Left renal cortex interstitium (tissue), 4 donors: ENCODE measurements at regions not wholly inside any gene's neighbourhood (a gene's known extent, or its start where the extent isn't known, plus 50 kb on each side); places are given as distances from the start of the nearest gene placed in this dataset.

ENCODE experiments used
- DNase-seq, 4 donors: peaks; one replicate each; pipeline ENCODE4 v3.0.0-alpha.2; 2013; ENCODE audit warnings: low read depth in 4 of 4, low spot score in 2 of 4, missing footprints in 1 of 4

DNA sequence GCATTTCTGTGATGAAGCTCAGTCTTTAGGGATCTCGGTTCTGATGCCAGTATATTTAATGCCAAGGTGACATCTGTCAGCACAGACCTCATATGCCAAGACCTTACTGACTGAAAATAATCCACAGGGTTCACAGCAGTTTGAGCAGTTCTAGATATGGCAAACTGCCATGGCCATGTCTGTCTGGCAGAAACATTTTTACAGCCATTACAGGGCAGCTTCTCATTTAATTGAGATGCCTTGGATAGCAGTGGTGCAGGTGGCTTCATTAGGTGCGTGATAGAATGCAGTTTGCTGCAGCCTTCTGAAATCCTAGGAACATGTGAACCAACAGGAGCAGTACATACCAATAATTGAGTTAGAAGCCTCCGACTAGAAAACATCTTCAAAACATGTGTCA lies 510.6 kb downstream of the XIRP2 start:
- no peak for DNase-seq

DNA sequence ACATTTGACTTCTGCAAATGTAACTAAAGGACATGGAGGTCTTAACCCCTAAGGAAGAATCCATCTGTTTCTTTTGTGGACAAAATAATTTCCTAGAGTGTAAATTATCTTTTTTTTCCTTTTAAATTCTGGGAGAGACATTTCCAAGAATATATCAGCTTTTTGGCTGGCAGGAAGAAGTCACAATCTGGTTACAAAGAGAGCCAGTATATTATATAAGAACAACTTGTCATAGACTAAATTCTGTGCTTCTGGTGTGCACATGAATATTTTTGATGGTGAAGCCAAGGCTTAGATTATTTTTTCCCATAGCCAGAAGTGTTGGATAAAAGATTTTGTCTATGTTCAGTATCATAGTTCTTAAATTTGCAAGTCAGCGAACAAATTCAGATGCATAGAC lies 500.6 kb downstream of the XIRP2 start:
- no peak for DNase-seq

DNA sequence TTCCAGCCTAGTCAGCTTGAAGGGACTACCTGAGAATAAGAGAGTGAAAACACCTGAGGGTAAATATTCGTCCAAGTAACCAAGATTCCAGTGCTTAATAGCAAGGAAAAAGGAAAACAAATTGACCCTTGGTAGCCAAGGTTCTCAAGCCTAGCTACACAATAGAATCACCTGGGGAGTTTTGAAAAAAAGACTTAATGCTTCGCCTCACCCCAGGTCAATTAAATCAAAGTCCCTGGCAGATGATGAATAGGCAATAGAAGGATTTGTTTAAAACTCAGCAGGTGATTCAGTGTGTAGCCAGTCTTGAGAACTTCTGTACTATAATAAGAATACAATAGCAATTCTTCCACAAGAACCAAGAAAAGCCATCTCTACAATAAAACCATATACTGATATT lies 500.2 kb downstream of the XIRP2 start:
- DNase-seq: no peak

DNA sequence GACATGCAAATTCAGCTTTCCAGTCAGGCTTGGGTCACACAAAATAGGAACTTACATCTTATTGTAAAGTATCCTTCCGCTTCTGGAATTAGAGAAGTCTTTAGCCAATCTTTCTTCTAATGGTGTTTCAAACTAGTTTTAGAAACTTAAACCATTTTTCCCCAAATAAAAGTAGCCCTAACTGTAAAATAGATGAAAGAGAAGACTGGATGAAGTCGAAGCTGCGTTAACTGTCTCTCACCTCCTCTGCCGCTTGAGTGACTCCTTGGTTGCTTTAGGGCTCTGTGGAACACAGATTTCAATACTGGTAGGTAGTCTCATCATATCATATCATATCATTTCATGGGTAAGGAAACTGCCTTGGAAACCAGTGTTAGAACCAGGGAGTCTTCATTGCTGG lies 498.4 kb downstream of the XIRP2 start:
- no peak for DNase-seq

DNA sequence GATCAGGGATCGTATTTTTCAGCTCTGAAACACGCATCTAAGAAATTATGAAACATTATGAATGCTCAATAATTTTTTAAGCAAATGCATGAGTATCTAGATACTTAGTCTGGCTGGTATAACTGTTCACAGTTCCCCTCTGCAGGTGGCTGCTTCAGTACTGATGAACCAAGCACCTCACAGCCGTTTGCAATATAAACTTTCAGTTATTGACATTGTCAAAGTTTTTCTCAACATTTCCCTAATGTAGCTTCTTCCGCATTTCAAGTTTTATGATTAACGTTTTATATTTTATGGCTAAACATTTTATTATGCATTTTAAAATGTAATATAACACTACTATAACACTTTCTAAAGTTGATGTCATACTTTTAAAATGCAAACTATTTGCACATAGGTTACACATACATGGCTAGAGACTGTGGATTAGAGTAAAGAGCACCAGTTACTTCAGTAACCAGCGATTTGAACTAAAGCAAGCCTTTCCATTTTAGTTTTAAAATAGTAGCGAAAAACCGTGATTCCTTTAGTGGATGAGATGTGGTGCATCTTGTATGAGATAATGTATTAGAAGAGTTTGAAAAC lies 495.4 kb downstream of the XIRP2 start:
- no peak for DNase-seq

DNA sequence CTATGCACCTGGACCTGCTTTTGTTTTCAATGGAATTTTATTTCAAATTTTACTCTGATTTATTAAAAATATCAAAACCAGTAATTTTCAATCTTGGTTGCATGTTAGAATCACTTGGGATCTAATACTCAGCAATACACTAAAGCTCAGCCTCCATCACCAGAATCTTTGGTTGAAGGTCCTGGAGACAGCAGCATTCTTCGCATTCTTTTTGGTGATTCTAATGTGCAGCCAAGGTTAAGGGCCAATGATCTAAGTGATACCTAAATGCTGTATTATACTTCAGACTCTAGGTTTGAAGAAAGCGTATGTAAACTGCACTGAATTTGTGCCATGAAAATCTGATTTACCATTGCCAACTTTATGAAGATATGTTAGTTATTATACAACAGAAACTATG lies 493.1 kb downstream of the XIRP2 start:
- no peak for DNase-seq

DNA sequence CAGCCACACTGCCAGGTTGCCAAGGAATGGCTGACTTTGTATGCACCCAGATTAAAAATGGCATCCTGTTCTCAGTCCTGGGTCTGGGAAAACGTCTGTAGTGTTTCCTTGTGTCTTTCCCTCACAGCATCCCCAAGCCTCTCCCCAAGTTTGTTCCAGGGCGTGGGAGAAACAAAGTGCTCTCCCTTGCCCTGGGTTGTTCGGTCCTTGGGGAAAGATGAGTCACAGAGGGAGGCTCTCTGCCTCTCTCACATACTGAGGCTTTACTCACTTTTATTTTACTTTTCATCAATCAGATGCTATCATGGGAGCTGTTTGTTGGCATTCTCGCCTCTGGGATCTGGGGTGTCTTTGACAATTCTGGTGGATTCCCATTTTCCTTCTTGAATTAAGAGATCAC lies 492.3 kb downstream of the XIRP2 start:
- no peak for DNase-seq

DNA sequence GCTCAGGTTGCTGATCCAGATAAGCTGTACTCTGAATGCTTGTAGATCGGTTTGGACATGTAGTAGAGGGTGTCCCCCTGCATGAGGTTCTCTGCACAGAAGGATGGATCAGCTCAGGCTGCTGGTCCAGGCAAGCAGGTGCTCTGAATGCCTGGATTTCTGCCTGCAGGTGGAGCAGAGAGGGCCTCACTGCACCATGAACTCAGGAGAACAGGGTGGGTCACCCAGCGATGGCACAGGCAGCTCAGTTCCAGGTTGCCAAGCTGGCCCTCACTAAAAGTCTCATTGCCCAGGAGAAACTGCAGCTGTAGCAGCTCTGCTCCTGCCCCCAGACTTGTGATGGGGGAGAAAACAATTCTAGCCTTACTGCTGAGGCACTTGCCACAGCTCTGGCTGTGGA lies 491.8 kb downstream of the XIRP2 start:
- no peak for DNase-seq

DNA sequence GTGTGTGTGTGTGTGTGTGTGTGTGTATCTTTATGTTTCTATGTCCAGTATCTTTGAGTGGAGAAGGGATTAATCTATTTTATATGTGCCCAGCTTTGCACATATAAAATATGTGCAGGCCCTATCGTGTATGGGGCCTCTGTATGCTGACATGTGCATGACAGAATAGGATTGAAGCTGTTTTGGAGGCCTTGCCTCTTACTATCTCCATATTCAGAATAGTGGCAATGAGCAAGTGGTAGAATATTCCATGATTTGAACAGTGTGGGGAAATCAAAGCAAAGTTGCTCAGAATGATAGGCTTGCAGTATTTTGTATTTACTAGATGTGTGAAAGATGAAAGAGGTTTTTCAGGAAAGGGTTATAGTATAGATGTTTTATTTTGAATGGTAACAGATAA lies 480.8 kb downstream of the XIRP2 start:
- DNase-seq: no peak

DNA sequence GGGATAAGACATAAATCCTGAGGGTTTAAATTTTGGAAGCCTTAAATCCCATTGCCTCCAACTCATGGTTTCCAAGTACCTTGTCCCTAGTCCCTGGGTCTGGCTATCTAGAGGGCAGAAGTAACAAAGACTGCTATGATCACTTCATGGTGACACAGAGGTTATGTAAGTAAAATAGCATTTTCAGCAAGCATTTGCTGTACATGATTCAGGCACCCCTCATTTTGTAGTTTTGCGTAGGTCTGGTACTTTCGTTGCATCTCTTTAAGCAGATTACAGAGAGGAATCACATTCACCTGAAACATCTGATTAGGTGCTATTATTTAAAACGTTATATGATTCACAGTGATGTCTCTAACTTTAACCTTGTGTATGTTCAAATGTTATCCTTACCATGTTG lies 480.1 kb downstream of the XIRP2 start:
- no peak for DNase-seq

DNA sequence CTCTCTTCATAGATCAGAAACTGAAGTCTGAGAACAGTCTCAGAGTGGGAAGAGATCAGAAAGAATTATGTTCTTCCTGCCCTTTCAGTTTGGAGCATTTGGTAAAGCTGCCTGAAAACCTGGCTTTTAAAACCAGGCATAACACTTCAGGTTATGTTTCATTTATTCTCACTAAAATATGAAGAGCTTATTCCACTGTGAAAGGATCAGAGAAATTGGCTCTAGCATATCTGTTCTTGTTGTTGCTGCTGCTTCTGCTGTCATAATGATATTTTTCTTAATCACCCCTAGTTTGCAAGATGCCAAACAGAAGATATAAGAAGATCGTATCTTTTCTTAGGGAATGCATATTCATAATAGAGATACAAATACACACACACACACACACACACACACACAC lies 476.9 kb downstream of the XIRP2 start:
- no peak for DNase-seq

DNA sequence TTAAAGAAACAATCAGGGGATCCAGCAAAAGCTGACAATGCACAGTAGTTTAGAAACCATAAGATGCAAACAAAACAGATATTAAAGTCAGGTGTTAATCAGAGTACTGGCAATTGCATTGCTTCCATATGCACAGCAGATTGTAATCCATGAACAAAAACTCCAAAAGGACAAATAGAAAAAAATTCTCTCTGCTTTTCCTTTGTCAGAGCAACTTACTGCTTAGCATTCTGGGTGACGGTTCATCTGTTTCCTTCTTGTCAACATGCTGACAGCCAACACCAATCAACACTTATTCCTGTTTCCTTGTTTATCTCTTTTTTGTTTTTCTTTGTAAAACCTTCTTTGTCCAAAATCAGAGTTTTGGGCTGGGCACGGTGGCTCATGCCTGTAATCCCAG lies 473.1 kb downstream of the XIRP2 start:
- DNase-seq: no peak

DNA sequence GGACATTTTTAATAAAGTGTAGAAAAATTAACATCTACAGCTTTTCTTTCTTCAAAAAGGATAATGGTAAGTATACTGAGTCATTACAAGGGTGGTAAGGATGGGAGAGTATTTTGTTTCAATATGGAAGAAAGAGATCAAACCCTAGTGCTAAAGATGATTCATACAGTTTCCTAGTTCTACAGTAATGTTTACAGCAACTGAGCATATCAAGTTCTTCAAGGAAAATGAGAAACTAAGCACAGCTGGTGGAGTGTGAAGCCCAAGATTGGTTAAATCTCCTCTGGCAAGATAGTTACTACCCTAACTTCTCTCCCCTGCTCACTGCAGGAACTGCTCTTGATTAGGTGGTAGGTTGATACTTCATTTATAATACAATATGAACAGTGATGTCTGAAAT lies 467.5 kb downstream of the XIRP2 start:
- no peak for DNase-seq

DNA sequence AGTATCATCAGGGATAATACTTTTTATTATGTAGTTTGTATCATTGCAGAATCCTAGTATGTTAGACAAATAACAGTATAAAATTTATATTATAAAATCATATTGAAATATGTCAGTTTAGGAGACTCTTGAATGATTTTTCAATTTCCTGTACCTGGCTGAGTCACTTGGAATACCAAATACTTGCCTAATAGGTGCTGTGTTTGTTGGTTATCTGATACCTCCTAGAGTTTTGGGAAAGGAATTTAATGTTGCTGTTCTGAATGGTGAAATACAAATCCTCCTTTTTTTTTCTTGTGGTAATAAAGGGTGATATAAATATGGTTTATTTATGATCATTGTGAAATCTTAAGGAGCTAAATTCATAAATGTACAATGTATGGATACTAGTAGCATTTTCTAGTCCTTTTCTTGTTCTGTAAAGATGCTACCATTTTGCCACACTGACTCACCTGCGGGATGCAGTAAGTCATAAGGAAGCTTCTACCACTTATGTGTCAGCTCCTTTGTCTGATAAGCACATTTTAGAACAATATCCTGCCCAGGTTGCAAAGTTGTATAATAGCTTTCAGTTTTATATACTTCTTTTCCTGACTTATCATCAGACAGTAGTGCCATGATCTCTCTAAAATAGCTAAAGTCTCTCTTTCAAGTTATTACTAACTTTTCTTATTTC lies 465.5 kb downstream of the XIRP2 start:
- no peak for DNase-seq

DNA sequence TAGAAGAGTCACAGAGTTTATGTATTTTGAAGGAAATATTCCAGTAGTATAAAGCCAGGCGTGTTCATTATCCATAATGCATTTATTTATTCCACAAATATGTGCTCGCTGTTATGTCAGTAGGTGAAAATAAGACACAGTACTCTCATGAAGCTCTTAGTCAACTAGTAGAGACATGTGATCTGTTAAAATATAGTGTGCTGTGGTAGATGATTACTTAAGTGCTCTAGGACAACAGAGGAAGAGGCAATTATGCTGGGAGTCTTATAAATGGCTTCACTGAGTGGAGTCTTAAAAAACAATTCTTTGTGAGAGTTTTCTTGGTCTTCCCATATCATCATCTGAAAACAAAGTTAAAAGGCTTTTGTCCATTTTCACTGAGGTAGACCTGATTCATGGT lies 457.3 kb downstream of the XIRP2 start:
- no peak for DNase-seq

DNA sequence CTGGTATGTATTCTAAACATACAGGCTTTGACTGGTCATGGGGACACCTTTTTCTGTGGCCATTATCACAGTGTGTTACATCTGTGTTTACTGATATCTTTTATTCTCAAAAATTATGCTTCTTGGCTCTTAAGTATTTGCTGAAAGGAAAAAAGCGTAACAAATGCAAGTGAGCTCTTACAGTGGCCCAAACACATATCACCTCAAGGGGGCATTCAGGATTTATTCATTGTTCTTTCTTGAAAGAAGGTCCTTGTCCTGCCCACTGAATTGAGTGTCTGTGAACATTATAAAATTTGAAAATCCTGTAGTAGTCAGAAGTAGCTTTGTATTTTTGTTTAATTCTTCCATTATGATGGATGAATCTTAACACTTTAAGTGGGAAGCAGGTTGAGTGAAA lies 454.5 kb downstream of the XIRP2 start:
- no peak for DNase-seq

DNA sequence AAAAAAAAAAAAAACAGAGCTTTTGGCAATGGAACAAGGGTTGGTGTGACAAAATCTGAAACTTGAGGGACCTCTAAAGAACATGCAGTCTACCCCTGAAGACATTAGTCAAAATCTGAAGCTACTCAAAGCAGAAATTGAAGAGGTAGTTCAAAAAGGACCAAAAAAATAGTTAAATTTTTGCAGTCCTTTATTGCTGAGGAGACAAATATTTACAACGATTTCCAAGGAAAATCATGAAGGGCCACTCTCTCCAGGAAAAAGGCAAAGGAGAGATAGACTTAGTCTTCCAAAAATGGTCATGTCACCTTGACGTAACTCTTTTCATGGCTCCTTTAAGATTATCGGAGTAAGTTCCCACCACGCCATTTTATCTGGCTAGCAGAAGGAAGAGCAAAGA lies 452.0 kb downstream of the XIRP2 start:
- DNase-seq: no peak

DNA sequence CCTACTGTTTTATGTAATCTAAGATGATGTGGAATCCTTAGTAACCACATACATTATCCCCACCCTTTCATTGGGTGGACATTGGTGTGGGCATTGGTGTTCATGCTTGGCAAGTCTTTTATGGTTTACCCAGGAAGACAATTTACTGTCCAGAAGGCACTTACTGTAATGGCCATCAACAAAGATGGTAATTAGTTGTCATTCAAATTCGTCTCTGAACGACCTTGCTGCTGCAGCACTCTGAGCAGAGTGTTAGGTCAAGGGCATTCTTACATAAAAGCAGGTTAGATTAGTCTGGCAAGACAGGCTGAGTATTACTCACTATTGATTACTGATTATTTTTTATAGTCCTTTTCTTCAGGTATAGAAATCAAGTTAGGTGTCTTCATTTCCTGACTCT lies 447.9 kb downstream of the XIRP2 start:
- DNase-seq: no peak

DNA sequence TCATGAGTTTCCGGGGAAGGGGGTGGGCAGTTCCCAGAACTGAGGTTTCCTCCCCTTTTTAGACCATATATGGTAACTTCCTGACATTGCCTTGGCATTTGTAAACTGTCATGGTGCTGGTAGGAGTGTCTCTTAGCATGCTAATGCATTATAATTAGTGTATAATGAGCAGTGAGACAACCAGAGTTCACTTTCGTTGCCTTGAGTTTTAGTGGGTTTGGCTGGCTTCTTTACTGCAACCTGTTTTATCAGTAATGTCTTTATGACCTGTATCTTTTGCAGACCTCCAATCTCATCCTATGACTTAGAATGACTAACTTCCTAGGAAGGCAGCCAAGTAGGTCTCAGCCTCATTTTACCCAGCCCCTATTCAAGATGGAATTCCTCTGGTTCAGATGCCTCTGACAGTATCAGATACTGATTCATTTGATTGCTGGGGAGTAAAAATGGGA lies 447.3 kb downstream of the XIRP2 start:
- no peak for DNase-seq

DNA sequence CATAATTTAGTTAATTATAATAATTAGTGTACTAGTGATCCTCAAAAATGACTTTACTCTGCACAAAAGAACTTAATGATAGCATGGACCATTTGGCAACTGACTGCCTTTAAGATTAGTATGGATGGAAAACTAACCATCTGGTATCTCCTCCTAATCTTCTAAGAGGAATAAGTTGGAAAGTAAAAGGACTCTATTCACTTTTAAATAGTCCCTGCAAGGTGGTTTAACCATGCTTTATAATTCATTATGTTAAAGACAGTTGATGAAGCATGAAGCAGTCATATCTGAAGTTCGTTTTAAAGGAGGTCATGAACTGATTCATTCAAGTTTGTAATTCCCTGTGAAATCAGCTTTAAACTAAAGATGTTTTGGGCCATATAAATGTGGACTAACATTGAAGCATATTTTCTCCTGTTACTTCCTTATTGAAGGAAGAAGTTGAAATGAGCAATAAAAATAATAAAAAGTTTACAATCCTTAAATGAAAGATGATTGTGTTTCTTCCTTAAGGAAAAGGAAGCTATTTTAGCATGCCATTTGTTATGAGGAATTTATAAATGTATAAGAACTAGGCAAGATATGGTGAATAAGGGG lies 446.0 kb downstream of the XIRP2 start:
- DNase-seq: no peak

DNA sequence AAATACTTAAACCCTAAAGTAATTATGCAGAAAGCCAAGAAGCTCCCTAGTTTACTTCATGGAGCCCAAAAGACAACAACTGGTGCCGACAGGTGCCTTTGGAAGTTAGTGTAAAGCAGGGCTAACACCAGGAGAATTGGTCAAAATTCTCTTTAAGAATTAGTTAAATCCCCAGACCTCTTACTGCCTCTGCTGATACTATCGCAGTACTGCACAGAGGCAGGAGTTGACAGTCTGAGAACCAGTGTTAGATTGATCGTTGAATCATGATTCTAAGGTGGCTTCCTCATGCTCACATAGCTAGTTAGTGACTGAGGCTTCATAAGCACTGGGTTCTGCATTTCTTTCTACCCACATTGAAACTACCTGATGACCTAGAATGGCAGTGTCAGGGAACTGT lies 445.0 kb downstream of the XIRP2 start:
- DNase-seq: no peak

DNA sequence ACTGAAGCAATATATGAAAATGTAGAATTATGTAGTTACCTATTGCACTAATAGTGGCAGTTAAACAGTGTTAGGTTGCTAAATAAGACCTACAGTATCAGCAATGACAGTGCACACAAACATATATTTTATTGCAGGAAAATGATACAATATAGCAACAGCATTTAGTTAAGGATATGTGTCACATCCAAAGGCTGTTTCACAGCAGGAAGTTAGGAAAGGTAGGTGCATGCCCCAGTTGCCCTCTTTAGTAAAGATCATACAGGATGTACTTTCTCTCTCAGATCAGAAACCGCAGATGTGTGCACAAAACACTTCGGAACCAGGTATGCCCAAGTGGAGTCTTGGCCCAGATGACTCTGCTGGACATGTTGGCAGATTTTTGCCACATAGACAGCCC lies 444.1 kb downstream of the XIRP2 start:
- DNase-seq: no peak
